Neutrophil (primary cell): ENCODE measurements at regions not wholly inside any gene's neighbourhood (a gene's known extent, or its start where the extent isn't known, plus 50 kb on each side); places are given as distances from the start of the nearest gene placed in this dataset.
"Not testable (repeated sequence)": the region's sequence is repeated elsewhere in the genome, so short reads cannot be mapped to it uniquely, and the experiment has no call there.

ENCODE experiments used
- H3K27ac ChIP-seq: fragments of 200-600 bp; sonication (generic); 2 replicates; pipeline ENCODE4 v1.5.1; 2016; ENCODE audit warnings: mild to moderate bottlenecking, moderate library complexity
- H3K27me3 ChIP-seq: fragments of 200-600 bp; sonication (generic); 2 replicates; pipeline ENCODE4 v1.6.0; 2016; ENCODE audit warnings: mild to moderate bottlenecking
- H3K36me3 ChIP-seq: fragments of 200-600 bp; sonication (generic); 2 replicates; pipeline ENCODE4 v1.5.1; 2017
- H3K4me1 ChIP-seq, 2 experiments: fragments of 200-600 bp in 1 of 2; sonication (generic) in 1 of 2; 1 replicate in 1 of 2; 2 replicates in 1 of 2; pipeline versions ENCODE4 v1.5.1 to v1.6.1; 2013 to 2016; ENCODE audit warnings: low read depth in 1 of 2, low read length in 1 of 2, mild to moderate bottlenecking in 1 of 2, moderate library complexity in 1 of 2; ENCODE audit not compliant: control insufficient read depth in 1 of 2, insufficient read depth in 1 of 2
- H3K4me3 ChIP-seq, 2 experiments: fragments of 200-600 bp in 1 of 2; sonication (generic) in 1 of 2; 1 replicate in 1 of 2; 2 replicates in 1 of 2; pipeline ENCODE4 v1.5.1; 2013 to 2016; ENCODE audit warnings: low read depth in 1 of 2, low read length in 1 of 2, mild to moderate bottlenecking in 1 of 2, moderate library complexity in 1 of 2
- H3K9me3 ChIP-seq: fragments of 200-600 bp; sonication (generic); 2 replicates; pipeline ENCODE4 v1.5.1; 2016
- TF ChIP-seq, protein P1 (sequence below): fragments of 200-600 bp; sonication (generic); IDR thresholded peaks from 2 replicates; pipeline ENCODE4 v1.5.1; 2016; ENCODE audit warnings: antibody characterized with exemption

DNA sequence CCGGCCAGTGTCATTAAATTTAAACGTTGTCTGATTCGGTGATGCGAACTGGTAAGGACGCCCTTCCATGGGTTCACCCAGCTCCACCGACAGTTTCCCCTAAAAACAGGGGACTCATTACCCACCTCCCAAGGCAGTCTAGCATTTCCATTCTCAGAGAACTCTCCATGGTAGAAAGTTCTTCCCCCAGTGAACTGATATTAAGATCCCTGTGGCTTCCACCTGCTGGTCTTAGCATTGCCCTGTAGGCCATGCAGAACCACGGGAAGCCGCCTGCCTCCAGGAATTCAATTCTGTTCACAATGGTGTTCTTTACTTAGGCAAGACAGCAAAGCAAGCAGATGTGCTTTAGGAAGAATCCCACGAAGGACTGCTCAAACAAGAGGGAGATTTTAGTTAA is 128.9 kb upstream of the NANOS1 start:
- Histone ChIP-seq H3K27ac (no peak overlapping the region), H3K27me3 (peaks cover 18% of the 10 kb centered on the region), H3K4me3 (no peak overlapping the region), H3K4me1 (no peaks in the 10 kb centered on the region), H3K36me3 (no peaks in the 10 kb centered on the region), H3K9me3 (no peaks in the 10 kb centered on the region)
- TF ChIP-seq, protein P1, sequence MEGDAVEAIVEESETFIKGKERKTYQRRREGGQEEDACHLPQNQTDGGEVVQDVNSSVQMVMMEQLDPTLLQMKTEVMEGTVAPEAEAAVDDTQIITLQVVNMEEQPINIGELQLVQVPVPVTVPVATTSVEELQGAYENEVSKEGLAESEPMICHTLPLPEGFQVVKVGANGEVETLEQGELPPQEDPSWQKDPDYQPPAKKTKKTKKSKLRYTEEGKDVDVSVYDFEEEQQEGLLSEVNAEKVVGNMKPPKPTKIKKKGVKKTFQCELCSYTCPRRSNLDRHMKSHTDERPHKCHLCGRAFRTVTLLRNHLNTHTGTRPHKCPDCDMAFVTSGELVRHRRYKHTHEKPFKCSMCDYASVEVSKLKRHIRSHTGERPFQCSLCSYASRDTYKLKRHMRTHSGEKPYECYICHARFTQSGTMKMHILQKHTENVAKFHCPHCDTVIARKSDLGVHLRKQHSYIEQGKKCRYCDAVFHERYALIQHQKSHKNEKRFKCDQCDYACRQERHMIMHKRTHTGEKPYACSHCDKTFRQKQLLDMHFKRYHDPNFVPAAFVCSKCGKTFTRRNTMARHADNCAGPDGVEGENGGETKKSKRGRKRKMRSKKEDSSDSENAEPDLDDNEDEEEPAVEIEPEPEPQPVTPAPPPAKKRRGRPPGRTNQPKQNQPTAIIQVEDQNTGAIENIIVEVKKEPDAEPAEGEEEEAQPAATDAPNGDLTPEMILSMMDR = no peak

DNA sequence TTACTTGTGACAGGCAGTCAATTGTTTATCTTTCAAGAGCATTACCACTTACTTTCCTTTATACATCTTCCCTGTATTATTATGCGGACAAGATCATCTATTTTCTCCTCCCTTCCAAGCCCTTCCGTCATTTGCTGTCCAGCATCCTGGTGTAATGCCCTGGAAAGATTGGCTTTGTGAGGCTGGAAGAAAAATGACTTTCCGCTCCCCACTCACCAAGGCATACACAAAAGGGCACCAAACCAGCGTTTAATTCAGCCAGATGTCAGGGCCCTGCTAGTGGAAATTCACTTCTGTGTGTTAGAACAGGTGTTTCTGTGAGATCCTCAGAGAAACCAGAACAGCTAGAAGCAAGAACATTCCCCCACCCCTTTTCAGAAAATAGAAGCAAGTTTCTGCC is 128.1 kb upstream of the NANOS1 start:
- H3K27me3 ChIP-seq = peaks cover 18% of the 10 kb centered on the region
- H3K36me3 ChIP-seq = no peaks in the 10 kb centered on the region
- H3K4me1 ChIP-seq = no peaks in the 10 kb centered on the region
- no peaks in the 10 kb centered on the region for H3K9me3 ChIP-seq
- TF ChIP-seq, protein P1 = no peak
- no peak overlapping the region for H3K27ac ChIP-seq
- no peak overlapping the region for H3K4me3 ChIP-seq

DNA sequence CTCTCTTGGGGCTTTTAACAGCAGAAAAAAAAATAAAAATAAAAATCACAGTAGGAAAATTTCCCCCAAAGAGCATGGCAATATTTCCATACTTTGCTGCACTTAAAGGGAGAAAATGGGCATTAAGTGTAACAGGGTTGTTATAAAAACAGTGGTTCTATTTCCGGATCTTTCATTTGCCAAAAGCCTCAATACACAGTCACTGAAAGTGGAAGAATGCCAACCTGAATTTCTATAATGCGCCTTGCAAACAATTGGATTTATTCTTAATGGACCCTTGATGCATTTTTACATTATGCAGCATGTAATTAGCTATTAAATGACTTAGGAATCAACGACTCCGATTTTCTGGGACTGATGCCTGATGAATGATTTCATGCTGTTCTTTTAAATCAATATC is 127.6 kb upstream of the NANOS1 start:
- no peak overlapping the region for H3K4me3 ChIP-seq
- no peaks in the 10 kb centered on the region for H3K36me3 ChIP-seq
- TF ChIP-seq, protein P1 = no peak
- H3K27me3 ChIP-seq = peaks cover 18% of the 10 kb centered on the region
- no peak overlapping the region for H3K27ac ChIP-seq
- H3K4me1 ChIP-seq = no peaks in the 10 kb centered on the region
- H3K9me3 ChIP-seq = no peaks in the 10 kb centered on the region

DNA sequence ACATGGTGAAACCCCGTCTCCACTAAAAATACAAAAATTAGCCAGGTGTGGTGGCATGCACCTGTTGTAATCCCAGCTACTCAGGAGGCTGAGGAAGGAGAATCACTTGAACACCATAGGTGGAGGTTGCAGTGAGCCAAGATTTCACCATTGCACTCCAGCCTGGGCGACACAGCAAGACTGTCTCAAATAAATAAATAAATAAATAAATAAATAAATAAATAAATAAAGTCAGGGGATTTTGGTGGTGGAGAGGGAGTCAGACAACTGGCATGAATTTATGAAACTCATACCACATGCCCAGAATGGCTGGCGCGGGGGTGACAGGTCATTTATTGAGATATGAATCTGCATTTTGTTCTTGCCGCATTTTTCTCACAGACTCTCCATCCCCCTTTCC is 126.9 kb upstream of the NANOS1 start:
- not testable (repeated sequence) for H3K9me3 ChIP-seq, H3K36me3 ChIP-seq, H3K27ac ChIP-seq, H3K4me1 ChIP-seq, H3K4me3 ChIP-seq
- peaks cover 18% of the 10 kb centered on the region for H3K27me3 ChIP-seq

DNA sequence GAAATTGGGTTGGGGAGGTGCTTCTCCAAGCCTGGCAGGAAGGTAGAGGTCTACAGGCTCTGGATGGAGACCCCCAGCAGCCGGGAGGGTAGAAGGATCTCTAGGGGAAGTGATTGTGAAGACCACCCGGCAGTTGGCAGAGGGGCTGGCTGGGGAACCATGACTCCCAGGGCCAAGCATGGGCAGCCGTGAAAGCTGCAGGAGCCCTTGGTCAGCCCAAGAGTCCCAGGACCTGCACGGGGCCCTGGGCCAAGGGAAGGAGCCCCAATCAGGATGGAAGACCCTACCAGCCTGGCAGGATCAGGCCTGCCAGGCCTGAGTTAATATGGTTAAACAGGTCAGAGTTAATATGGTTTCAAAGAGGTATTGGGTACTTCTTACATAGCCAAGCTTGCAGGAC is 126.3 kb upstream of the NANOS1 start:
- Histone ChIP-seq H3K27me3 (peaks cover 18% of the 10 kb centered on the region), H3K27ac (no peak overlapping the region), H3K4me3 (no peak overlapping the region), H3K4me1 (no peaks in the 10 kb centered on the region), H3K9me3 (no peaks in the 10 kb centered on the region), H3K36me3 (no peaks in the 10 kb centered on the region)
- TF ChIP-seq, protein P1 = no peak

DNA sequence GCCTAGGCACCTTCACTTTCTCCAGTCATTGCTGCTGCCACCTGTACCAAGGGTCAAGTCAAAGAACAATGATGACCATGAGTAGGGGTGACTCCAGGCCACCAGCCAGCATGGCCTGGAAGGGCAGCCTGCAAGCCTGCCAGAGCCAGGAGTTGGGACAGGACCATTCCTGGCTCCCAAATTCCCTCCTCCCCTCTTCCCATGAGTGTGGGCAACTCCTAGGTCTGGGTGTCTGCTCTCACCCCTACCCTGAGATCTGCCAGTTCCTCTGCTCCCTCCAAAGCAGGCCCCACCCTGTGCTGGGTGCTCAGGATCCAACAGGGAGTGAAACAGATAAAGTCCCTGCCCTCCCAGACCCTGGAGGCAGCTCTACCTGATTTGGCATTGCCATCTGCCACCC is 125.8 kb upstream of the NANOS1 start:
- Histone ChIP-seq H3K27me3 (peaks cover 18% of the 10 kb centered on the region), H3K4me1 (no peaks in the 10 kb centered on the region), H3K9me3 (no peaks in the 10 kb centered on the region), H3K4me3 (no peak overlapping the region), H3K27ac (no peak overlapping the region), H3K36me3 (no peaks in the 10 kb centered on the region)
- TF ChIP-seq, protein P1 = no peak
